NCI-H1092 (cell line): ENCODE measurements at regions not wholly inside any gene's neighbourhood (a gene's known extent, or its start where the extent isn't known, plus 50 kb on each side); places are given as distances from the start of the nearest gene placed in this dataset.
"Not testable (repeated sequence)": the region's sequence is repeated elsewhere in the genome, so short reads cannot be mapped to it uniquely, and the experiment has no call there.

Source experiments
- DNase-seq: peaks from one replicate; lab custom pipeline; 2025; lab: John Stamatoyannopoulos, UW

DNA sequence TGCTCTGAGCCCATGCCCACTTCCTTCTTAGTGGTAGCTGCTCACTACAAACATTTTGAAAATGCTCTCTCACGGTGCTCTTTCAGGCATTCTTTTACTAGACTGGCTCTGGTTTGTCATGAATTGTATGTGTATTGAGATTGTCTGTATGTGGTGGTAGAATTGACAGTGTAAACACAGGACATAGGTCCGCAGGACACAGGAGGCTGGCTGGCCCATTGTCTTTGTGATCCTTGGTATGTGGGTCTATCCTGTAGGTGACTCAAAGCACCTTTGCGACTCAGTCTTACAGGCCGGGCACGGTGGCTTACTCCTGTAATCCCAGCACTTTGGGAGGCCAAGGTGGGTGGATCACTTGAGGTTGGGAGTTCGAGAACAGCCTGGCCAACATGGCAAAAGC is 250.9 kb downstream of the C12orf75 start:
- DNase-seq = no peak

DNA sequence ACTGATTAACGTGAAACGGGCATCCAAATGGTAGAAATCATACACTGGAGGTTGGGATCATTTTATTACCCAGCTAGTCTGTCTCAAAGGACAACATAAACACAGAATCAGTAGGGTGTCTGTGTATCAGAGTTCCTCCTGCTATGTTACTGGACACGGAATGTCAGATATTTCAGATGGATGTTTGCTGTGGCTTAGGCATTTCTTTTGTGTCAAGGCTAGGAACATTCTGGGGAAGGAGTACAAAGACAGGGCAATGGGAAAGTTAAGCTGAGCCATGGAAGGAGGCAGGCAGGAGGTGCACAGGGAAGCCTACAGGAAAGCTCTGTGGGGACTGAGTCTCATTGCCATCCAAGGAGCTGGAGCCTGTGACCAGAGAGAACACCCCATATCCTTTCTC is 254.6 kb downstream of the C12orf75 start:
- DNase-seq = no peak

DNA sequence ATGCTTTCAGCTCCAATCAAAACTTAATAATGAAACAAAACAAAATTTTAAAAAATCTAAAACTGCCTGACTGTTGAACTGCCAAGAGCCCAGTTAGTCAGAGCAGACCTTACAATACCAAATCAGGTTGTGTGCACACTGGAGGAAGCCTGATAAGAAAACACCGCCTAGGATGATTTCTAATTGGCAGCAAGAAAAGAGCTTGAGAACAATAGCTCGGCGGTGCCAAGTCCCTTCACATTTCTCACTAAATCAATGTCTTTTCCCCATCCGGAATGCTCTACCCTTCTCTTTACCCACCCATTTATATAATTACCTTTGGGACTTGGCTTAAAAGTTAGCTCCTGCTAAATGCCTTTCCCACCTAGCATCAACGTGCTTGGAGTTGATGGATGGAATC is 256.7 kb downstream of the C12orf75 start:
- no peak for DNase-seq

DNA sequence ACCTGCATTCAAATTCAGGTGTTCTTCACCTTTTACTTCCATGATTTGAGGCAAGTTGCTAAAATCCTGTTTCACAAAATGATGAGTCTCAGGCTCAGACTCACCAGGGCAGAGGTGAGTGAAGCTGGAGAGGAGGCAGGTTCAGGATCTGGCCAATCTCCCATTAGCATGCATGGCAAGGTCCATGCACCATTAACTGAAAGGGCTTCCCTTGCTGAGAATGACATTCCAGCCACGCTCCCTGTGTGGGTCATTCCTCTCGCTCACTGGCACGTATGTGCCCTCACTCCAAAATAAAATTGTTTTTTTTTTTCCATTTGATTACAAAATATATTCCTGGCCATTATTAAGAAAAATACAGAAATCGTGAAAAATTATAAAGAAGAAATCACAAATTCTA is 257.6 kb downstream of the C12orf75 start:
- DNase-seq = no peak

DNA sequence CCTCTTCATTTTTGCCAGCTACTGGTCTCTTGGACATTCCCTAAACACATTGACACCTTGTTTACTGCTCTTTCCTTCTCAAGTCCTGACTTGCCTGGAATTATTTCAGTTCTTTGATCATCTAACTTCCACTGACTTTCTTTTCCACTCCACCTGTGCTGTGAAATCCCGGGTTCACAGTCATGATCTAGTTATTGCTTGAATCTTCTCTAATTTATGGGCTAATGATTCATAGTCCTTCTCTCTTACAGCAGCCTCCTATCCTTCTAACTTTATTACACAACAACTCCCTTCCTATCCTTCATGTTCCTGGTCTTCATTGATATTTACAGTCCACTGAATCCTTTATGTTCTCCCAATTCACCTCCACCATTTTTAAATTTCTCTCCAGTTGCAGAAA is 260.1 kb downstream of the C12orf75 start:
- DNase-seq = no peak

DNA sequence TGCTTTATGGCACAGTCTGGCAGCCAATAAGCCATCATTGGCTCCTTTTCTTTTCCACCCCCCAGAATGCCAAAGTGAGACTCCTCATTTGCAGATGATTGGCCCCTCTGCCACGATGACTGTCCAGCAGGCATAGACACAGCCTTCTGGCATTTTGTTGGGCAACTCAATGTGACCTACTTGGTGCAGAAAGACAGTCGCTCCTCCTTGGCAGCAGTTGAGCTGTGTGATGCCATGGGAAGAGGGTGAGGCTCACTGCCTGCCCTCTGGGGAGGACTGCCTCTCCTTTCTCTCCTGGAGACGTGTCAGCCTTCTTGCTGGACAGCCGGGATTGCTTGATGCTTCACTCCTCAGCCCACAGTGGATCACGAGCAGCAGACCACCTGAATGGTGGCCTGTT is 264.9 kb downstream of the C12orf75 start:
- no peak for DNase-seq

DNA sequence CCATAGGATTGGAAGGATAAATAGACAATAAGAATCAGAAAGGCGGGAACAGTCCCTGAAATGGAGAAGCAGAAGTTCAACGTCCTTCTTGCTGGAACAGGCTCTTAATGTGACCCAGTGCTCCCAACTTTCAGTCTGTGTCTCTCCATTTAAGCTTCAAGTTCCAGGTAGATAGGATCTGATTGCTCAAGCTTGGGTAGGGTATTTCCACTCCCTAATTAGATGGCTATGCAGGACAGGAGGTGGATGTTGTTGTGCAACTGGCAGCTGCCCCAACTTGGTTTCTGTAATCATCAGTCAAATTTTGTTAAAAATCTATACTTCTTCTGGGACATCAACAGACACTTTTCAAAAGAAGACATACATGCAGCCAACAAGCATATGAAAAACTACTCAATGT is 266.2 kb downstream of the C12orf75 start:
- no peak for DNase-seq

DNA sequence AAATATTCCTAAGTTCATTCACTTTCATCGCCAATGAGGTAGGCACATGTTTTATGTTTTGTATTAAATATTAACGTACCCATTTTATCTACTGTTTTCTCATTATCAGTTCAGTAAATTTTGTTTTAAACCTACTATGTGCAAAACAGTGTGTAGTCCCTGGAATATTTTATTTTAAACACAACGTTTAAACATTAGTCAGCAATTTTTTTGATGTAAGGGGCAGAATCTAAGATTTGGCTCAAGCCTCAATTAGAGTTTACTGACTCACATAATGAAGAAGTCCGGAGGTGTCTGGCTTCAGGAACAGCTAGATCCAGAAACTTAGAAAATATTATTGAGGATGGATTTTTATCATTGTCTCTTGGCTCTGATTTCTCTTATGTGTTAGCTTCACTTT is 267.5 kb downstream of the C12orf75 start:
- no peak for DNase-seq

DNA sequence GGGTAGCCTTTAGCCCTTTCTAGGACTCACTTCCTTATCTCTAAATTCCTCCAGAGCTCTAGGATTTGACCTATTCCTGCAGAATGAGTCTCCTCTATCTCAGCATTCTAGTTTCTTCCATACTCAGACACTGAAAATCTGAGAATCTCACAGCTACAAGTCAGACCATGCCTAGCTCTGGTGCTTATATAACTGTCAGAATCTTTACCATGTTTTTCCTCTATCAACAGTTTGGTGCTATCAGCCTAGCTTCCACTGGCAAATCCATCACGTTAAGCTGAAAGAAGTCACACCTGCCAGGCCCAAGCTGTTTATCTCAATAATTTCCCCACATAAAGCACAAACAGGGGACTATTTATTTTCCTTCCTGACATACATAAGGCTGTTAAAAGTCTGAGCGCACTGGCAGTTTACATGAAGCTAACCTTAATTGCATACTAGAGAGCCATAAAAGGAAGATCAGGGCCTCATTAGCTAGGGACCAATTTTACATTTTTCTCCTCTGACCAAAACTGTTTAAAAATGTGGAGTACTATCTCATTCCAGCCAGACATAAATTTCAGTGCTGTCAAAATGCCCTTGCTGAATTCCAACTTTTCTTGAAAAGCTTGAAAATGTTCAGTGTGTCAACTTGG is 270.5 kb downstream of the C12orf75 start:
- no peak for DNase-seq

DNA sequence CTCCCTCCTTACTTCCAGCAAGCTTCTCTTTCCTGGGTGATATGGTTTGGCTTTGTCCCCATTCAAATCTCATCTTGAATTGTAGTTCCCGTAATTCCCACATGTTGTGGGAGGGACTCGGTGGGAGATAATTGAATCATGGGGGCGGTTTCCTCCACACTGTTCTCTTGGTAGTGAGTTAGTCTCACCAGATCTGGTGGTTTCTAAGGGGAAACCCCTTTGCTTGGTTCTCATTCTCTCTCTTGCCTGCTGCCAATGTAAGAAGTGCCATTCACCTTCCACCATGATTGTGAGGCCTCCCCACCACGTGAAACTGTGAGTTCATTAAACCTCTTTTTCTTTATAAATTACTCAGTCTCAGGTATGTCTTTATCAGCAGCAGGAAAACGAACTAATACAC is 271.8 kb downstream of the C12orf75 start:
- DNase-seq = not testable (repeated sequence)

DNA sequence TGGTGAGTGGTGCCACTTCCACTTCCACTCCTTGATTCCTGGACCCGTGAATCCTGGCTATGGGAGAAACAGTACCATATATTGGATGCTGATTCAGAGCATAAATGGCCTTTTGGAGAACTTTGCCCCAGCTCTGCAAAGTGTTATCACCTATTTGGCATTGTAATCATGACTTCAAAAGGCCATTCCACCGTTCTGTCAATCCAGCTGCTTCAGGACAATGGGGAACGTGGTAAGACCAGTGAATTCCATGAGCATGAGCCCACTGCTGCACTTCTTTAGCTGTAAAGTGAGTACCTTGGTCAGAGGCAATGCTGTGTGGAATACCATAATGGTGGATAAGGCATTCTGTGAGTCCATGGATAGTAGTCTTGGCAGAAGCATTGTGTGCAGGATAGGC is 273.8 kb downstream of the C12orf75 start:
- DNase-seq = not testable (repeated sequence)

DNA sequence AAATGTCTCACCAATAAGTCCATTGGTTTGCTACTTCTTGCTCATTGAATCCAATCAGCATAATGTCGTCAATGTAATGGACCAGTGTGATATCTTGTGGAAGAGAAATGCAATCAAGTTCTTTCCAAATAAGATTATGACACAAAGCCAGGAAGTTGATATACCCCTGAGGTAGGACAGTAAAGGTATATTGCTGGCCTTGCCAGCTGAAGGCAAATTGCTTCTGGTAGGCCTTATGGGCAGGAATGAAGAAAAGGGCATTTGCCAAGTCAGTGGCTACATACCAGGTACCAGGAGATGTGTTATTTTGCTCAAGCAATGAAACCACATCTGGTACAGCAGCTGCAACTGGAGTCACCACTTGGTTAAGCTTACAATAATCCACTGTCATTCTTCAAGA is 276.1 kb downstream of the C12orf75 start:
- not testable (repeated sequence) for DNase-seq

DNA sequence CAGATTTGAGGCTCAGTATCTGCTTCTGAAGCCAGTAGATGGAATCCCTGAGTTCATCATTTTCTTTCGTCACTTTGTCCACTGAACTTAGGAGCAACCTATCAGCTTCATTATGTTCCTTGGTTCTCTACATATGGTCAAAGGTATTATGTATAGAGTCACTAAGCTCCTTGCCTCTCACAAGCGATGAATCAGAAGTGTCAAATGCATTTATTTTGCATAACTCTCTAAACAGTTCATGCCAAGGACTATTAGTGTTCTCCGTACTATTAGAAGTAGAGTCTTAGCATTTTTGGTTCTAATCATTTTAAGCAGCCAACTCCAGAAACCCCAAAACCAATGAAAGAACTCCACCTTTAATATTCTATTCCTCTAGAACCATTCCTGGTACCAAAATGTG is 278.5 kb downstream of the C12orf75 start:
- not testable (repeated sequence) for DNase-seq

DNA sequence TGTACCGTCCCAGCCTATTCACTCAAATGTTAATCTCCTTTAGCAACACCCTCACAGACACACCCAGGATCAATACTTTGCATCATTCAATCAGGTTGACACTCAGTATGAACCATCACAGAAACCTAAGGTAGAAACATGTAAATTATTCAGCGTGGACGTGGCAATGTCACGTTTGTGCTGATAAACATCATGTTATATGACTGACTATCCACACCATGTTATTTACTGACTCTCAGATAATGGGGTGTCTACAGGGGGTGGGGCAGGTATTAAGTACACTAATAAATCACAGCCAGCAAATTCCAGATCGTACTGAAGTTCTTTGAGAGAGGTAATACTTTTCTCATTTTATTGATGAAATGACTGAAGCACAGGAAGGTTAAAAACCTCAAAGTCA is 280.0 kb downstream of the C12orf75 start:
- DNase-seq = no peak

DNA sequence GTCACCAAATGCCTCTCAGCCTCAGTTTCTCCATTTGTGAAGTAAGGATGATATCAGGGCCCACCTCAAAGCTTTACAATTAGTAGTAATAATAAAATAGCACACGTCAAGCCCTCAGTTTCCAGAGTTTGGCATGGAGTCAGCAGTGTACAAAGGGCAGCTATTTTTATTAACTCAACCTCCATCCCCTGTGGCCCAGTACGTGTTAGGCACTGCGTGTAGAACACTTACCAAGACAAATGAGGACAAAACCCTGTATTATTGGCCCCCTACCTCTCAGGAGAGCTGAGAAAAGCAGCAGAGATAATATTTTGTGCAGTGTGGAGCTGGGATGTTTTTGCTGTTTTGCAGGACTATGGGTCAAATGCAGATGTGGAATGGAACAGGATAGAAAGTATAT is 280.8 kb downstream of the C12orf75 start:
- DNase-seq = no peak

DNA sequence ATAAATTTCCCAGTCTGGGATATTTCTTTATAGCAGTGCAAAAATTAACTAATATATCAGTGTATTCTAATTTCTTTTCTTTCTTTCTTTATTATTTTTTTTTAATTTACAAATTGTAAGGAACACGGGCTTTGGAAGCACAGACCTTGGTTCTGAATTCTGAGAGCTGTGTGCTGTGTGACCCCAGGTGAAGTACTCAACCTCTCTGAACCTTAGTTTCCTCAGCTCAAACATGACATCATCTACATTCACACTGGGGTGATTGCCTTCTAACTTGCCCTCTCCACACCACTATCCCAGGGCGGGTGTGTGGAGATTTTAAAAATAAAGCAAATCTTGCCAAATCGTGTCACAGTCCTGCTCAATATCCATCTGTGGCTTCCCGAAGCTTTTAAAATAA is 282.8 kb downstream of the C12orf75 start:
- no peak for DNase-seq

DNA sequence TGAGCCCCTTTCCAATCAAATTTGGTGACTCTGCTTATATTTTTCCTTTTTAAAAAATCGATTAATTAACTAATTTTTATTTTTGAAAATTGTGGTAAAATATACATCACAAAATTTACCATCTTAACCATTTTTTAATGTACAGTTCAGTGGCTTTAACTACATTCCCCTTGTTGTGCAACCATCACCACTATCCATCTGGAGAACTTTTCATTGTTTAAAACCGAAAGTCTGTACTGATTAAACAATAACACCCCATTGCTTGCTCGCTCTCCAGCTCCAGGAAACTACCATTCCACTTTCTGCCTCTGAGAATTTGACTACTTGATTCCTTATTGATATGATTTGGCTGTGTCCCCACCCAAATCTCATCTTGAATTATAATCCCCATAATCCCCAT is 283.4 kb downstream of the C12orf75 start:
- DNase-seq = no peak

DNA sequence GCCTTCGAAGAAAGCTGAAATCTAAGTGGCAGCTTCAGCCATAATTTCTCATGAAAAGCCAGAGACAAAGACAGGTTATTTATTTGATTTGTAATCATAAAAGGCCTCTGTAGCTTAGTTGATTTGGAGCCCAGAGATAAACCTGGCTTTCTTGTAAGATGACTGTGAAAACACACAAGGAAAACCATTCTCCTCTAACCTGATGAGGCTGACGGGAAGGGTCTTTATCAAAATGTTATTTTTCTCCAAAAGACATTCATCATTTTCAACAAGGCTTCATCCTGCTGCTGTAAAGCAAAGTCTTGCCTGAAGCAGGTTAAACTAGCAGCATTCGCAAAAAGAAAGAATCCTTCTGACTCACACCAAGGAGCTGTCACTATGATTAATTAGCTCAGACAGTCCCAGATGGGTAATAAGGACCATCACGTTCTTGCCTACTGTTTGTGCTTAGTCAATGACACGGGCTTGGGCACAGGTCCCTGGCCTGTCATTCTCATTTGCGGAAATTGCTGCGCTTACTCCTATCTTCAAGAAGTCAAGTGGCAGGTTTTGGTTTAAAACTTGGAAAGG is 286.6 kb downstream of the C12orf75 start:
- no peak for DNase-seq

DNA sequence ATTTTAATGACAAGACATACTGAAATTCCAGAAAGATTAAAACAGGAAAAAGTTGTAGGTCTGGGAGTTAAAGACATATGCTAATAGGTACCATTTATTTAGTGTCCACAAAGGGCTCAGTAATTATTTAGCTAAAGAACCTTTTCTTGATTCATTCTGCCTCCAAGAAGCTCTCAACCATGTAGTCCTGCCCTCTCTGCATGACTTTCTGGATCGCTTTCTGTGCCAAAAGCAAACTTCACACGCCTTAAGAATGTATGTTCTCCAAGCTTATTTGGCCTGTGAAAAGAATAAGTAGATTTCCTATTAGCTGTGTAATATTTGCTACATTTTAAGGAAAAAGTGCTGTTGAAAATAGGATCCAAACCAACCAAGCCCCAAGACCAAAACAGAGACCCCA is 291.7 kb downstream of the C12orf75 start:
- DNase-seq = no peak

DNA sequence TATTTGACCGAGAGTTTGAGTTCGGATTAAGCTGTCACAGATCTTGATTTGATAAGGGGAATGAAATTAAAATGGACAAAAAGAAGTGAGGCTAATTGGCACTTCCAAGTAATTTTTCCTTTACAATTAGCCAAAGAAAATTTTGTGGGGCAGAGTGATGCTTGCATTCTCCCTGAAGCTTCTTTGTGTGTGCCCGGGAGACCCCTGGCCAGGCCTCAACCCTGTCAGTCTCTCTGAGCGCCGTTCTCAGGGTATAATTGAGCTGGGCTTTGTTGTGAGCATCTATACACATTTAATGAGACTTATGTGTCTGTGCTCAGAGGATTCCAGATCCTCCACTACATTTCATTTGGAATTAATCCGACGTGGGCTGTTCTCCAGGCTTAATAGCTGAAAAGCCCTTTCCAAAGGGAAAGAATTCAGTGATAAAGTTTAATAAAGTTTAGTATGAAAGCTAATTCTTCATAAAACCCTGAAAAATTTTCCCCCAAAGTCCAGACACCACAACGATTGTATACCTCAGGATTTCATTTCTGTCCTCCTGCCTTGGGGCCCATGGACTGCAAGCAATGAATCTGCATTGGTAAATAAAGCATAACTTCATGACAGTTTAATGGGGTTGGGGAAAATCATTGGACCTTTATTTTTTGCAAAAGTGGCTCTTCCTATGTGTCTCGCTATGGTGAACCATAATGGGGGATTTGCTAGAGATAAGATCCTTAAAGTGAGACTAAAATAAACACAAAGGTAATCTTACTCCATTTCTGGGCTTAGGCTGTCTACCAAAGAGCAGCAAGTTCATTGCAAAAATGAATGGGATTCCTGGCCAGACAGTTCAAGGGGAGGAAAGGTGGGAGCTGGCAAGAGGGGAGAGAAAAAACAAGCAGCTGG is 292.6 kb downstream of the C12orf75 start:
- DNase-seq = no peak

DNA sequence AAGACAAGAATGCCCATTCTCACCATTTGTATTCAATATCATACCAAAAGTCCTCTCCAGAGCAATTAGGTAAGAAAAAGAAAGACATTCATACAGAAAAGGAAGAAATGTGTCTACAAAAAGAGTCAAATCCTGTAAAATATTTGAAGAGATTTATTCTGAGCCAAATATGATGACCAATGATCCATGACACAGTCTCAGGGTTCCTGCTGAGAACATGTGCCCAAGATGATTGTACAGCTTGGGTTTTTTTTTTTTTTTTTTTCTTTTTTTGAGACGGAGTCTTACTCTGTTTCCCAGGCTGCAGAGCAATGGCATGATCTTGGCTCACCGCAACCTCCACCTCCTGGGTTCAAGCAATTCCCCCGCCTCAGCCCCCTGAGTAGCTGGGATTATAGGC is 296.2 kb downstream of the C12orf75 start:
- no peak for DNase-seq

DNA sequence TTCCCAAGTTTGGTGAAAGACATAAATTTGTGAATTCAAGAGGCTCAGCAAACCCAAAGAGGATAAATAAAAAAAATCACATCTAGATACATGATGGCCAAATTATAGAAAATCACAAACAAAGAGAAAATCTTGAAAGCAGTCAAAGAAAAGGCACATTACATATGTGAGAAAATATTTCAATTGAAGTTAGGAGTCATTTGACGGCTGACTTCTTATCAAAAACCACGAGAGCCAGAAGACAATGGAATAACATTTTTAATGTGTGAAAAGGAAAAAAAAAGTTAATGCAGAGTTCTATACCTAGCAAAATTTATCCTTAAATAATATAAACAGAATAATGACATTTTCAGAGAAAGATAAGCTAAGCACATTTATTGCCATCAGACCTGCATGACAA is 307.0 kb downstream of the C12orf75 start:
- DNase-seq = no peak

DNA sequence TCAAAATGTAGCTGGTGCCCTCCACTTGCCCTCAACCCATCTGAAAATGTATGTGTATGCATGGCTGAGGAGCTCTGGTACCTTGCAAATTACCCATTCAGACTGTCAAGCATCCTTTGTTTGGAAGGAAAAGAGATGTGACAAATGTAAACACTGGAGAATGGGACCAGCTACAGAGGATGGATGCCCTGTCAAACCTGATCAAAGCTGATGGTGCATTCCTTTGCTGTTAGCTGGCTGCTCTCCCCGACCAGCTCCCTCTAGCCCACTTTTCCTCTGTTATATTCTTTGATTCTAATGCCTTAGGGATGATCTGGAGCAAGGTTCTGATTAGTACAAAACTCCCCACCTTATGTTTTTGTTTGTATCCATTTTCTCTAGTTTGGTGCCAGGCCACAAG is 310.3 kb downstream of the C12orf75 start:
- DNase-seq = no peak
